NOMO-1 (cell line): ENCODE measurements at regions not wholly inside any gene's neighbourhood (a gene's known extent, or its start where the extent isn't known, plus 50 kb on each side); places are given as distances from the start of the nearest gene placed in this dataset.

ENCODE experiments used
- DNase-seq, 2 experiments: peaks; one replicate each; lab custom pipeline; 2025; ENCODE audit not compliant: unreplicated experiment in 2 of 2; lab: John Stamatoyannopoulos, UW

DNA sequence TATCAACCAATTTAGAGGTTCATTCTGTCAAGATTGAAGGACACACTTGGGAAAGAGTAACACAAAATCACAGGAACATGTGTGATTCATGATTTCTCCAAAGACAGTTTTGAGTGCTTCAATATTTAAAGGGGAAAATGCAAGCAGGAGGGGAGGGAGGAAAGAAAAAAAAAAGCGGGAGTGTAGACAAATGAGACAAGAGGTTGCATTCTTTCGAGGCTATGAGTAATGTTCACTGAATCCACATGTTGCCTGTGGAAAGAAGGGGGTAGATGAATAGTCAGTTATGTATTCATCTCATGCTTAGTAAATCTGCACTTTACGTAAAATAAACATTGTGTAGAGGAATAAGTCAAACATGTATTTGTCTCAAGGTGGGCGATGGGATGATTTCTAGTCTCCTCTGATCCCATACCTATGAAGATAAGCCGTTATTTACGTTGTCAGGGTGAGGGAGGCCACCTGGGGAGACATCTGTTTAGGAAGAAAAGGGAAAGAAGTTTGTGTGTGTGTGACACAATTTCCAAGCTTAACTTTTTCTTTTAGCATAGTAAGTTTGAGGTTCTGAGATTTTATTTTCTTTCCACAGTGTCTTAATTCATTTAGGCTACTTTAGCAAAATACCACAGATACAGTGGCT, 211.0 kb upstream of the ZC3H15 start:
- DNase-seq: no peak

- no peak for DNase-seq
These were observed 209.2 kb upstream of the ZC3H15 start for GRCh38 chr2:186276909-186277308.

- DNase-seq: no peak
These were observed 204.3 kb upstream of the ZC3H15 start for GRCh38 chr2:186281726-186282125.

DNA sequence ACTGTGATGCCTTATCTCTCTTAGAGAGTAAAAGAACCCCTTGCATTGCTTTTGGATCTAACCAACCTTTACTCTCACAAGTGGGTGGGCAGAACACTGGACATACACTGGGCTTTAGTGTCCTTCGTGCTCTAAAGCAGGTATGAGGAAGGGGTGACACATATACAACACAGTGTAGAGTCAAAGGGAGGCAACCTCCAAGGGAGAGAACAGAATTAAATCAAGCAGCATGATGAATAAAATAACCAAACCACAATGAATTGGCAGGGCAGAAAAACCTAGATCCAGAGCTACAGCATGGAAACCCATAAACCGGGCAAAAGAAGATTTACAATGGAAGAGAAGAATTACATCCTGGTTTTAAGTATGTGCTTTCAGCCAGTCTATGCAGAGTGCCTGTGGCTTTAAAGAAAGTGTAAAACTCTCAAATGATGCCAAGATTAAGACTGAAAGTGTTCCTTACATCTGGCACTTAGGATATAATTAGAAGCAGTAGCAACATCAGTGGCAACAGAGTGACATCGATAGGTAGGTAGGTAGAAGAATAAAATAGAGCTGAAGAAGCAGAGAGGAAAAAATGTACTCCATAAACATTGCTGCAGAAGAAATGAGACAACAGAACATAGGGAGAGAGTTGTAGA, 191.7 kb upstream of the ZC3H15 start:
- DNase-seq: no peak

GRCh38 chr2:186299610-186300009, 186.4 kb upstream of the ZC3H15 start:
- no peak for DNase-seq

- DNase-seq: no peak
These were observed 183.8 kb upstream of the ZC3H15 start for GRCh38 chr2:186302263-186302662.

DNA sequence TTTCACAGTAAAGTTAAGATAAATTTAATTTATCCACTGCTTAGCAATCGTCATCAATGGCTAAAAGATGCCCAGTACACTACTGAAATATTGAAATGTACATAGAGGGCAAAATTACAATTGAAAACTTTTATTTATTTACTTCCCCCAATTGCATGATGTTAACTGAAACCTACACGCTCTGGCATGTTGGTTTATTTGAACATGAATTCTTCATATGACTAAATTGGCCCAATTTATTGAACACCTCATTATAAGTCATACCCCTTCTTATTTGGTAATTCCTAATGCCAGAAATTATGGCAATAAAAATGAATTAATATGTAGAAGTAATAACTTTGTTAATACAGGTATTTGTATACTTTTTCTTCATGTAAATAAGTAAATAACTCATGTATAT, 183.0 kb upstream of the ZC3H15 start:
- no peak for DNase-seq

GRCh38 chr2:186304064-186304463, 182.0 kb upstream of the ZC3H15 start:
- no peak for DNase-seq

- no peak for DNase-seq
These were observed 179.3 kb upstream of the ZC3H15 start for GRCh38 chr2:186306754-186307153.

- no peak for DNase-seq
These were observed 178.2 kb upstream of the ZC3H15 start for GRCh38 chr2:186307871-186308270.

GRCh38 chr2:186308347-186308746, 177.7 kb upstream of the ZC3H15 start:
- no peak for DNase-seq

DNA sequence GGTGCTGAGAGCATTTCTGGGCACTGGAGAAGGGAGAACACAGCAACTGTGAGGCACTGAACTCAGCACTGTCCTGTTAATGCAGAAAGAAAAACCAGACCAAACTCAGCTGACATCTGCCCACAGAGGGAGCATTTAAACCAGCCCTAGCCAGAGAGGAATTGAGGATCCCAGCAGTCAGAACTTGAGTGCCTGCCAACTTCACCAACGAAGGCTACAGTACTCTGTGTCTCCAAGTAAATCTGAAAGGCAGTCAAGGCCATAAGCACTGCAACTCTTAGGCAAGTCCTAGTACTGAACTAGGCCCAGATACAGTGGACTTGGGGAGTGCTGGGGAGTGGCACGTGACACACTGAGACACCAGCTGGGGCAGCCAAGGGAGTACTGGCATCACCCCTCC, 176.2 kb upstream of the ZC3H15 start:
- DNase-seq: no peak

DNA sequence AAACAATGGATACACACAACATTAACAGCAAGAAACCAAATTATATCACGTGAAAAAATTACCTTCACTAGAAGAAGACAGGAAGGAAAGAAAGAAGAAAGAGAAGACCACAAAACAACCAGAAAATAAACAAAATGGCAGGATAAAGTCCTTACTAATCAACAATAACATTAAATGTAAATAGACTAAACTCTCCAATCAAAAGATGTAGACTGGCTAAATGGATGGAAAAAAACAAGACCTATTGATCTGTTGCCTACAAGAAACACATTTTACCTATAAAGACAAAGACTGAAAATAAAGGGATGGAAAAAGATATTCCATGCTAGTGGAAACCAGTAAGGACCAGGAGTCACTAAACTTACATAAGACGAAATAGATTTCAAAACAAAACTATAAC, 167.0 kb upstream of the ZC3H15 start:
- DNase-seq: no peak

GRCh38 chr2:186325827-186326535, 160.1 kb upstream of the ZC3H15 start:
- DNase-seq: no peak

- no peak for DNase-seq
These were observed 158.7 kb upstream of the ZC3H15 start for GRCh38 chr2:186327251-186327868.

DNA sequence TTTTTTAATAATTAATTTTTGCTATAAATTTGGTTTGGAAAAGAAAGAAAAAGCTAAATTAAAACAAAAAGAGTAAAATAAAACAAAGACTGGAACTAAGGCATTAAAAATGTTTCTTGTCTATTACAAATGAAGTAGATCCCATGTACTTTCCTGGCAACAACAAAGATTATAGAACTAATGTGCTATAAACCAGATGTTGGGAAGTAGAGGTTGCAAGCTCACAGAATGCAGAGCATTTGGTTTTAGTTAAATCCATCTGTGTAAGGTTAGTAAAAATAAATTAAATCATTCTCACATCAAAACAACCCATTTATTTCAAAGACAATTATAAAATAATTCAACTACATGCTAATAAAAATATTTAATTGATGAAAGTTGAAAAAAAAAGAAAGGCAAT, 157.2 kb upstream of the ZC3H15 start:
- DNase-seq: no peak

GRCh38 chr2:186330050-186330449, 156.0 kb upstream of the ZC3H15 start:
- no peak for DNase-seq

DNA sequence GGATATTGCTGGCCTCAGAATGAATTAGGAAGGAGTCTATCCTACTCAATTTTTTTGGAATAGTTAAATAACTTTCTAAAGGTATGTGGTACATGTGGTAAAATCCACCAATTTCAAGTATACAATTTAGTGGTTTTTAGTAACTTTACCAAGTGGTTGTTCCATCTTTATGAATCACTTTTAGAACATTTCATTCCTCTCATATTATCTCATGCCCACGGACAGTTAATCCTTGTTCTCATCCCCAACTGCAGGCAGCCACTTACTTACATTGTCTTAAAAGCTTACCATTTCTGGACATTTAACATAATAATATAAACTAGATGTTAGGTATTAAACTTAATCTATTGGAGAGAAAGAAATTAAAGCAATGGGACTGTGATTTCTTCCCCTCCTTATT, 146.3 kb upstream of the ZC3H15 start:
- DNase-seq: no peak

- DNase-seq: no peak
These were observed 144.0 kb upstream of the ZC3H15 start for GRCh38 chr2:186342029-186342428.

DNA sequence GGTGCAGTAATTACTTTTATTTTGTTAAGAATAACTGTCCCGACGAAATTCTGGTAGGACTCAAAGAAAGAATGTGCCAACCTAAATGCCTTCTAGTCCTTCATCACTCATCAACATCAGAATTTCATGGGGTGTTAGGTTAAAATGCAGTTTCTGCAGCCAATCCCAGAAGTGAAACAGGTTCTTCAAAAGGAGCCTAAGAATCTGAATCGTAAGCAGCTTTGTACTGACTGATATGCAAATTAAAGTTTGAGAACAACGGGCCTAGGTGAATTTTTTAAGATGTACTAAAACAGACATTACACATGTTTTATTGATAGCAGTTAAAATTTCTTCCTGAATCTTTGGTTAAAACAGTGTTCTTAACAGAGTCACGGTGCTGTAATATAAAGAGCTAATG, 140.3 kb upstream of the ZC3H15 start:
- DNase-seq: no peak

- DNase-seq: no peak
These were observed 139.8 kb upstream of the ZC3H15 start for GRCh38 chr2:186346216-186346615.

DNA sequence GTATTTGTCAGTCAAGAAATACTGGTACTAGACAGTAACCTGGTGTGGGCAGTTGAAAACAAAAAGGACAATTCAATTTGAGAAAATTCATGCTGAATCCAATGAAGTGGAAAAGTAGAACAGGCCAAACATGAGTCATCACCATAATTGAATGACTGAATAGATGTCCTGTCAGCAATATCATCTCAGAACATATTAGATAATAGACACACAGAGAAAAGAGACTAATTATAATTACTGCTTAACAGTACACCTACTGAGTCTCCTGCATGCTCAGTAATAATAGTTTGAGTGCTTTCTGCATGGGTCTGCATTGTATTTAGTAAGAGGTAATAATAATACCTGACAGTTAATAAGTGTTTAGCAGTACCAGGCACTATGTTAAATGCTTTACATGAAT, 138.6 kb upstream of the ZC3H15 start:
- no peak for DNase-seq
